ENCODE measurements at regions not wholly inside any gene's neighbourhood (a gene's known extent, or its start where the extent isn't known, plus 50 kb on each side); places are given as distances from the start of the nearest gene placed in this dataset.

DNA sequence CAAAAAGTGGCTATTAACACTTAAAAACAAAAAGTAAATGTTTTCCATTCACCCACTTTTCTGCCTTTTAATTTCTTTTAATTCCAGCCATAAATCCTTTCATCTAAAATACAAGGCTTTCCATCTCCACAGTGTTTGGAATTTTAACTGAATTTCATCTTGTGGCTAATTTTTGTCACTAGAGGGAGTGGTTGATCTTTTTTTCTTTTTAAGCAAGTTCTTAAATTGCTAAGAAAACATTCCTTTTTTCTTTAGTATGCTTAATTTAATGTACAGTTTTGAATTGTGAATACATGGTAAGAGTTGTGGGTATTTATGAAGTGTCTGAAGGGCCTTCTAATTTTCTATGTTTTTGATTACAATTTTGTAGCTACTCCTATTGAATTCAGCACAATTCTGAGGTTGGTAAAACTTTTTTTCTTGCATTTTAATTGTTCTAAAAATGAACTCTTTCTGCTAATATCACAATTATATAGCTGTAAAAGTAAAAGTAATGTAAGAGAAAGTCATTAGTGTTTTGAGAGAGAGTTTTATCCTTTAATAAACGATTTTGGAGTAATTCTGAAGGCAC is 54.9 kb upstream of the ANK3 start:
- in situ Hi-C loops (cut with MboI; ENCODE audit: low pct_unique_long_range_greater_than_20kb, low sequenced_read_pairs, unreplicated experiment) = loop anchor here (25.0 kb wide), 1 partner anchor 357 kb away; no protein-coding TSS in a partner anchor
- TF ChIP-seq, protein P1, sequence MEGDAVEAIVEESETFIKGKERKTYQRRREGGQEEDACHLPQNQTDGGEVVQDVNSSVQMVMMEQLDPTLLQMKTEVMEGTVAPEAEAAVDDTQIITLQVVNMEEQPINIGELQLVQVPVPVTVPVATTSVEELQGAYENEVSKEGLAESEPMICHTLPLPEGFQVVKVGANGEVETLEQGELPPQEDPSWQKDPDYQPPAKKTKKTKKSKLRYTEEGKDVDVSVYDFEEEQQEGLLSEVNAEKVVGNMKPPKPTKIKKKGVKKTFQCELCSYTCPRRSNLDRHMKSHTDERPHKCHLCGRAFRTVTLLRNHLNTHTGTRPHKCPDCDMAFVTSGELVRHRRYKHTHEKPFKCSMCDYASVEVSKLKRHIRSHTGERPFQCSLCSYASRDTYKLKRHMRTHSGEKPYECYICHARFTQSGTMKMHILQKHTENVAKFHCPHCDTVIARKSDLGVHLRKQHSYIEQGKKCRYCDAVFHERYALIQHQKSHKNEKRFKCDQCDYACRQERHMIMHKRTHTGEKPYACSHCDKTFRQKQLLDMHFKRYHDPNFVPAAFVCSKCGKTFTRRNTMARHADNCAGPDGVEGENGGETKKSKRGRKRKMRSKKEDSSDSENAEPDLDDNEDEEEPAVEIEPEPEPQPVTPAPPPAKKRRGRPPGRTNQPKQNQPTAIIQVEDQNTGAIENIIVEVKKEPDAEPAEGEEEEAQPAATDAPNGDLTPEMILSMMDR (IDR thresholded peaks at IDR 0.05; ENCODE audit: extremely low read depth, insufficient read depth, missing control alignments) = peak; percentile 28
- DNase-seq (ENCODE audit: low spot score) = no peak

DNA sequence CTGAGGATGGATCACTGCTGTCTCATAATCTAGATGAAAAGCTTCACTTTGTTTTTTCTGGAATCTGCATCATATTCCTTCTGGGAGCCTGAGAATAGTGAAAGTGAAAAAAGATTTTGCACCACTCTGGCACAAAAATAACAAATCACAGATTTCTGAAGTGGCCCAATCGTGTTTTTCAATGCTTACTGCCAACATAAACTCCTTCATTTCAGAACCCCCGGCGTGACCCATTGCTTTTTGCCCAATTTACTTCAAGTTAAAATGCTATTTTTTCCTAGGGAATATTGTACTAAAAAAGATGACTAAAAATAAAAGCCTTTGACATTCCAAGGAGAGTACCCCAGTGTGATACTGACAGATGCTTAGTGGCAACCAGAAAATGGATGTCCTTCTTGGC is 53.7 kb upstream of the ANK3 start:
- in situ Hi-C loops (cut with MboI; ENCODE audit: low pct_unique_long_range_greater_than_20kb, low sequenced_read_pairs, unreplicated experiment) = loop anchor here (25.0 kb wide), 1 partner anchor 356 kb away; no protein-coding TSS in a partner anchor
- no peak for DNase-seq (ENCODE audit: low spot score)
- TF ChIP-seq, protein P1 (IDR thresholded peaks at IDR 0.05; ENCODE audit: extremely low read depth, insufficient read depth, missing control alignments) = no peak

DNA sequence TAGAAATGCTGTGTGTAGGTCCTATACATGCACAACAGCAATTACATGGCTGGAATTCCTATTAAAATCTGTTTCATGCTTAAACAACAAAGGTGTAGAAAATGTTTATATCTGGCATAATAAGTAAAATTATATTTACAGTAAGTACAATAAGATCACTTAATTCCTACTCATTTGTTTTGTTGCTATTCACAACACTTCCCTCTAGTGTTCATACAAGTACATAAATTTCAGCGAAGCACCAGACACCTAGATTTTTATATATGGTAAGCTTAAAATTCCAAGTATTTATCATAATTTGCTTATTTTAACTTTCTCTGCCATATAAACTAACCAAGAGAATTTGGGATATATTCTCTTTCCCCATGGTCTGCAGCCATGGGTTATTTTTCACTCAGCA is 51.8 kb upstream of the ANK3 start:
- in situ Hi-C loops (cut with MboI; ENCODE audit: low pct_unique_long_range_greater_than_20kb, low sequenced_read_pairs, unreplicated experiment) = loop anchor here (25.0 kb wide), 1 partner anchor 354 kb away; no protein-coding TSS in a partner anchor
- DNase-seq (ENCODE audit: low spot score) = no peak
- TF ChIP-seq, protein P1 (IDR thresholded peaks at IDR 0.05; ENCODE audit: extremely low read depth, insufficient read depth, missing control alignments) = no peak

DNA sequence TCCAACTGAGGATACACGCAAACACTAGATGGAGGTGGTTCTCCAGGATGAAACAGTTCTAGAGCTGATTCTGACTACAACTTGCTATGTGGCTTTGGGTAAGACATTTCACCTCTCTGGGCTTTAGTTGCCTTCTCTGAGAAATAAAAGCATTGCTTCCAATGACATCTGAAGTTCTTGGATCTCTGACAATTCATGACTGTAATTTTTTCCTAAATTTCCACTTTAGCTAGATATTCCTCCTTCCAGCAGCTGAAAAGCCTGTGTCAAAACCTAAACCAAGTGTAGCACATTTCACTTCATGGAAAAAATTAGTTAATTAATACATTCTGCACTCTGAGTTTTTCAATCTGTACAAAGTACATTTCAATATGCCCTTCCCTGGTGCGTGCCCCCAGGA is 50.0 kb upstream of the ANK3 start:
- no peak for DNase-seq (ENCODE audit: low spot score)
- in situ Hi-C loops (cut with MboI; ENCODE audit: low pct_unique_long_range_greater_than_20kb, low sequenced_read_pairs, unreplicated experiment) = loop anchor here (10.0 to 25.0 kb wide), 2 partner anchors 205 to 352 kb away; no protein-coding TSS in a partner anchor
- TF ChIP-seq, protein P1 (IDR thresholded peaks at IDR 0.05; ENCODE audit: extremely low read depth, insufficient read depth, missing control alignments) = no peak

All from GM13977 (cell line).